Stimulated activated CD8-positive, alpha-beta memory T cell treated with anti-CD3 and anti-CD28 coated beads, Interleukin-15, amount 100 ng/mL, for 24 hours (primary cell): ENCODE measurements at regions not wholly inside any gene's neighbourhood (a gene's known extent, or its start where the extent isn't known, plus 50 kb on each side); places are given as distances from the start of the nearest gene placed in this dataset.

Source experiments
- DNase-seq: peaks from one replicate; pipeline ENCODE4 v3.0.0-alpha.2; 2020; ENCODE audit warnings: low read depth

DNA sequence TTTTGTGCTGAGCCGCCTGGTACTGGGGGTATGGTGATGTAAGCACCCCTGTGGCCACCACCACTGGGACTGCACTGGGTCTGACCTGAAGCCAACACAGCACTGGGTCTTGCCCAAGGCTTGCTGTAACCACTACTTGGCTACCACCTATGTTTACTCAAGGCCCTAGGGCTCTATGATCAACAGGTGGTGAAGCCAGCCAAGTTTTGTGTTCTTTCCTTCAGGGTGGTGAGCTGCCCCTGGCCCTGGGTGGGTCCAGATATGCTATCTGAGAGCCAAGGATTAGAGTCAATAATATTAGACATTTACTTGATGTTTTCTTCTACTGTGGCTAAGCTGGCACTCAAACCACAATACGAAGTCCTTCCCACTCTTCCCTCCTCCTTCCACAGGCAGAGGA lies 55.1 kb upstream of the PAGE4 start:
- DNase-seq = no peak

DNA sequence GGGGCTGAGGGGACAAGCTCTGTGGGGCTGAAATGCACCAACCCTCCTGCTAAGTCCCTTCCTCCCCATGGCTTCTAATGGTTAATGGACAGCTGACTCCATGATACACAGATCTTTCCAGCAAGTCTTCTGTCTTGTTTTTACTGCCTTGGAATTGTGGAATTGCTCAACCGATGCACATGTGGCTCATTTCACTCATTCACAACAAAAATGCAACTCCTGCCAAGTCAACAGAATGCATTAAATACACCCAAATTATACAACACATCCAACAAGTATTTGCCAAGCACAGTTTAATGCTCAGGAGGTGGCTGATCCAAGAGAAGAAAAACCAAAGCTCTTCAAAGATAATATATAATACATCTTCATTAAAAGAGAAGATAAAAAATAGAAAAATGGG lies 61.9 kb upstream of the PAGE4 start:
- DNase-seq = no peak

DNA sequence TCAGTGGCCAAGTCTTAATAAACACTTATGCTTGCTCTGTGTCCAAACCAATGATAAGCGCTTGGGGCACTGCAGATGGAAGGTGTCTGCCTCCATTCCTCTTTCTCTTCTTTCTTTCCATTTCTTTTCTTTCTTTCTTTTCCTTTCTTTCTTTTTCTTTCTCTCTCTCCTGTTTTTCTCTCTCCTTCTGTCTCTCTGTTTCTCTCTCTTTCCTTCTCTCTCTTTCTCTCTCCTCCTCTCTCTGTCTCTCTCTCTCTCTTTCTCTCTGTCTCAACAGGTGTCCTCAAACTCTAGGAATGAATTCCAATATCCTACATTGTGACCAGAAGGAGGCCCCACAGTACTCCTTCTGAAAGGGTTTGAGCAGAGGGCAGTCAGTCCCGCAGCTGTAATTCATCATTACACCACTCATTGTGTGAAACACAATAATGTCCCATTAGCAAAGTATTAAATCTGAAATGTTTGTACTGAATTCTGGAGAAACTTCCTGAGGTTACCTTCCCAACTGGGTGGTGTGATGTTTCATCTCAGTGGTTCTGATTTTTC lies 66.5 kb upstream of the PAGE1 start:
- no peak for DNase-seq

DNA sequence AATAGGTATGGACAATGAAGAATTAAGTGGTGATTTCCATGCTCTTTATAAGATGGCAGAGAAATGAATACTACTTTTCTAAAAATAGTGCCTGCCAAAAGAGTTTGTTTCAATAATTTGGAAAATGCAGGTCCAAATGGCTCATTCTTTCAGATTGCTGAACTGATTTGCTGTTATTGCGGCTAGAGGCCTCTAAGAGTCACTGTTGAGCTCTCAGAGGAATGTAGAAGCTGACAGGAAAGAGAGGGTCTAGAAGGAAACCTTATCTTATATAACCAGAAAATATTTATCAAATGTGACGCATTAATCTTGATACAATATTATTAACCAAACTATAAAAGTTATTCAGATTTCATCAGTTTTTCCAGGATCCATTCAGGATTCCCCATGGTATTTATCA lies 65.7 kb upstream of the PAGE1 start:
- no peak for DNase-seq

DNA sequence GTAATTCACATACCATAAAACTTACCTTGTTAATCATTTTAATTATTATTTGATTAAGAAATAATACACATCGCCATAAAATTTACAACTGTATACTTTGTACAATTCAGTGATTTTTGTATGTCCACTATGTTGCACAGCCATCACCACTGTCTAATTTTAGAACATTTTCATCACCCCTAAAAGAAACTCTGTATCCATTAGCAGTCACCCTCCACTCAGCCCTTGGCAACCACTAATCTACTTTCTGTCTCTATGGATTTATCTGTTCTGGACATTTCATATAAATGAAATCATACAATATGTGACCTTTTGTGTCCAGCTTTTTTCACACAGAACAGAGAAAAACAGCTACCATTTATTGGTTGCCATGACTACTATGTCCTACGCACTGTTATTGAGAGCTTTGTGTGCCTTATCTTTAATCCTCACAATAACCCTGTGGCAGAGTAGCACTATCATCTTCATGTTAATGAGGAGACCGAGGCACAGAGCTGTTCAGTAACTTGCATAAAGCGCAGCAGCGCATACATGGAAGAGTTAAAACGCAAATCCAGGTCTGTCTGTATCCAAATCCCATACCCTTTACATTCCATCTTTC lies 64.6 kb upstream of the PAGE1 start:
- no peak for DNase-seq

DNA sequence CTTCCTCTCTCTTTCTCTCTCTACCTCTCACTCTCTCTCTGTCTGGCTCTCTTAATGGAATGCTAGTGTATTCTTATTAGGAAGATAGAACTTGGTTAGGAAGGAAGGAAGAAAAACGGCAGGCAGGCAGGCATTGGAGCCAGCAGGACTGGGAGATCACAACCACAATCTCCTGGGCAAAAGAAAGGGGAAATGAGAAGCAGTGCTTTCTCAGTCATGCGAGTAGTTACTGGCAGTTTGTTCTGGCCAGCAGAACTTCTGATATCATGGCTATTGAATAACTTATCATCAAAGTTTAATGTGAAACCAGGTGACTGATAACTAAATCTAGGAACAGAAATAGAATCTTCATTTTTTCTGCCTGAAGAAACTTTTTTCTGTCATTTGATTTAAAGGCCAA lies 60.9 kb upstream of the PAGE1 start:
- DNase-seq = no peak

DNA sequence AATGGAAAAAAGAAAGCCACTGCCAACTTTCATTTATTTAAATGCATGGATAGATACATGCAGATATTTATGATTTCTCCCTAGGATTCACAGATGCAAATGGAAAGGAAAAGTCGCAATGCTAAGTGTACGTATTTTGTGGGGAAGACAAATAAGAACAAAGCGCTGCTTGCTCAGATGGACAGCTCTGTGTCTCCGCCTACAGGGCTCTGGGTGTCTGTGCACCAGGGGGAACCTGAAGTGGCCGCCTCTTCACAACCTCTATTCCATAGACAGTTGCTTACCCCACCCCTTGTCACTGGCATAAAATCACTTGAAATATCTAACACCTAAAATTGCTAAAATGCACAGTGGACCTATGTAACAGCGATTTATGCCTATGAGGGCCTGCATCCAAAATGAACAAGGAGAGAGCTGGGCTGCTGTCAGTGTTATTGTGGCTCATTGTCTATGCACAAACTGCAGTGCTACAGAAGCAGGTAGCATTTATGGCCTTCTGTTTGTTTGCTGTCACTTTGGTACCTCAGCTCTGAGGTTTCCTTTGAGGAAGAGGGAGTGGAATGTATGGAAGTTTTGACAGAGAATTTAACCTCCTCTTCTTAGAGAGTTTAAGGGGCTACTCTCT lies 58.6 kb upstream of the PAGE1 start:
- peak; percentile 2 for DNase-seq

DNA sequence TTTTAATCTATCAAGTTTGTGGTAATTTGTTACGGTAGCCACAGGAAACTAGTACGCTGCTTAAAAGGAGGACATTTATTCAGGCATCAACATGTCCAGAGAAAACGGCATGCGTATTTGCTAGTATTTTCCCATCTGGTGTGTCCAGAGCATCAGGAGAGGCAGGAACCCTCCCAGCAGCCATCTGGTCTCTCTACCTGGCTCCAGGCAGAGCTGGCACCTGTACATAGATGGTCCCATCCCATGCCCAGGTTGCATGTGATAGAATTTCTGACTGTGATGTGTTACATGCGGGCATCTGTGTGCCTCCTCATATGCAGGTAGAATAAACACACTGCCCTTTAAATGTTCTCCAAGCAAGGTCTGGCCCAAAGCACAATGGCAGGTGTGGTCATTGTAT lies 57.9 kb upstream of the PAGE1 start:
- no peak for DNase-seq

DNA sequence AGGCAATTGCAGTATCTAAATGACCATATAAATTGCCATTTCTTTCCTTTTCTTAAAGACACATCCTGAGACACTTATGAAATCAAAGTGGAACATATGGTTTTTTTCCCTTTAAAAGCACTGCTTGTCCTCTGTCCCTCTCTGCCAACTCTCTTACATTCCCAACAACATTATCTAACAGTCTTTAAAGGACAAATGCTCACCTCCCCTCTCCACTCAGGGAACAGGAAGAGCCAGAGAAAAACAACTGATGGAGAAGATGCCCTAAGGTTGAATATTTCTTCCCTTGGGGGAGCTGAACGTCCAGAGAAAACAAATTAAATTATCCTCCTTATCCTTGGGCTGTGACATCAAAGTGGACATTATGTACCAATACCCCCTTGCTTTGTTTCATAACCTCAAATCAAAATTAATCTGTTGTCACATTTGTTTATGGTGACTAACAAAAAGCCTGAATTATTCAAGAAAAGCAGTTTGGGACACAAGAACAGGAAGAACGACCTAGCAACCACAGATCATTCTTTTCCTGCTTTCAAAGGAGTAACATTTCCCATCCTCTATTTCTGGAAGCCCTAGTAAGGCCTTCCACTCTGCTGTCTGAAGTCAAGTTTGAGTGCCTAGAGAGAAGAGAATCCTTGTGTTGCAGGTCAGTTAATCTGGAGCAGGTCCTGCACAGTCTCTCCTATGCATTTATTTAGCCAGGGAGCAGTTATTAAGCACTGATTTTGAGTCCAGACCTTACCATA lies 52.6 kb upstream of the PAGE1 start:
- no peak for DNase-seq

DNA sequence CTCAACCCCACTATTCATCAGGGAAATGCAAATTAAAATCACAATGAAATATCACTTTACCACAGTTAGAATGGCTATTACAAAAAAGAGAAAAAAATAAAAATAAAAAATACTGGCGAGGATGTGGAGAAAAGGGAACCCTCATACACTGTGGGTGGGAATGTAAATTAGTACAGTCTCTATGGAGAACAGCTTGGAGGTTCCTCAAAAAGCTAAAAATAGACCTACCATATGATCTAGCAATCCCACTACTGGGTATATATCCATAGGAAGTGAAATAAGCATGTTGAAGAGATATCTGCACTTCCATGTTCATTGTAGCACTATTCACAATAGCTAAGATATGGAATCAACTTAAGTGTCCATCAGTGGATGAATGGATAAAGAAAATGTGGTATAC lies 50.5 kb upstream of the PAGE1 start:
- DNase-seq = no peak
